Naive thymus-derived CD4-positive, alpha-beta T cell (primary cell): ENCODE measurements at regions not wholly inside any gene's neighbourhood (a gene's known extent, or its start where the extent isn't known, plus 50 kb on each side); places are given as distances from the start of the nearest gene placed in this dataset.
"Not testable (repeated sequence)": the region's sequence is repeated elsewhere in the genome, so short reads cannot be mapped to it uniquely, and the experiment has no call there.

Experiments
- ATAC-seq: fragments of 150-1000 bp; cut with Tn5 transposase; 2 replicates; pipeline ENCODE4 v1.10.0; 2021; ENCODE audit warnings: mild to moderate bottlenecking, moderate library complexity
- CTCF ChIA-PET: fragments of 350-600 bp; sonication (Branson Sonifier 250); formaldehyde crosslinking; loops from one replicate; lab custom pipeline; 2021; ENCODE audit warnings: antibody characterized with exemption; lab: Charles Lee
- POLR2A ChIA-PET: fragments of 350-600 bp; sonication (Branson Sonifier 250); formaldehyde crosslinking; loops from one replicate; lab custom pipeline; 2021; ENCODE audit warnings: antibody characterized with exemption, inconsistent platforms; lab: Charles Lee
- DNase-seq, 9 donors: peaks; one replicate each; pipeline versions ENCODE4 v3.0.0 to v3.0.0-alpha.2; 2020 to 2022; ENCODE audit warnings: mixed read lengths in 1 of 9
- H3K27ac ChIP-seq: one replicate; pipeline ENCODE4 v1.7.0; 2013; ENCODE audit warnings: mild to moderate bottlenecking, low read depth, low read length, moderate library complexity
- H3K27me3 ChIP-seq, 2 donors: one replicate each; pipeline ENCODE4 v1.7.0; 2013; ENCODE audit warnings: low read length in 2 of 2, mild to moderate bottlenecking in 2 of 2, moderate library complexity in 2 of 2; ENCODE audit not compliant: control insufficient read depth in 2 of 2, insufficient read depth in 2 of 2
- H3K36me3 ChIP-seq, 3 experiments: 1 replicate in 2 of 3; 2 replicates in 1 of 3; pipeline ENCODE4 v1.7.0; 2013; ENCODE audit warnings: low read length in 3 of 3, mild to moderate bottlenecking in 3 of 3, moderate library complexity in 1 of 3; ENCODE audit not compliant: insufficient read depth in 3 of 3, control insufficient read depth in 2 of 3
- H3K4me1 ChIP-seq, 2 donors: one replicate each; pipeline ENCODE4 v1.7.0; 2013; ENCODE audit warnings: low read length in 2 of 2, mild to moderate bottlenecking in 2 of 2, moderate library complexity in 1 of 2; ENCODE audit not compliant: control insufficient read depth in 2 of 2, insufficient read depth in 2 of 2
- H3K4me3 ChIP-seq: 2 replicates; pipeline ENCODE4 v1.7.0; 2013; ENCODE audit warnings: mild to moderate bottlenecking, low read length
- H3K9me3 ChIP-seq, 3 experiments: 1 replicate in 2 of 3; 2 replicates in 1 of 3; pipeline ENCODE4 v1.7.0; 2013; ENCODE audit warnings: low read length in 3 of 3; ENCODE audit not compliant: control insufficient read depth in 2 of 3
- H3K27ac Mint-ChIP-seq, 9 donors: one replicate each; pipeline ENCODE4 v1.8.0; 2020 to 2022; ENCODE audit warnings: mixed read lengths in 9 of 9, mild to moderate bottlenecking in 8 of 9, moderate library complexity in 5 of 9, inconsistent platforms in 2 of 9
- H3K27me3 Mint-ChIP-seq, 5 donors: one replicate each; pipeline ENCODE4 v1.8.0; 2021 to 2022; ENCODE audit warnings: mixed read lengths in 5 of 5, mild to moderate bottlenecking in 1 of 5
- H3K36me3 Mint-ChIP-seq, 5 donors: one replicate each; pipeline ENCODE4 v1.8.0; 2020 to 2022; ENCODE audit warnings: mixed read lengths in 5 of 5, mild to moderate bottlenecking in 3 of 5, inconsistent platforms in 1 of 5
- H3K4me1 Mint-ChIP-seq, 7 donors: one replicate each; pipeline ENCODE4 v1.8.0; 2020 to 2022; ENCODE audit warnings: mixed read lengths in 7 of 7, mild to moderate bottlenecking in 3 of 7, inconsistent platforms in 1 of 7
- H3K4me3 Mint-ChIP-seq, 10 donors: one replicate each; pipeline ENCODE4 v1.8.0; 2020 to 2022; ENCODE audit warnings: mild to moderate bottlenecking in 10 of 10, mixed read lengths in 10 of 10, moderate library complexity in 6 of 10, inconsistent platforms in 2 of 10
- H3K9me3 Mint-ChIP-seq, 11 donors: one replicate each; pipeline ENCODE4 v1.8.0; 2020 to 2022; ENCODE audit warnings: mixed read lengths in 11 of 11, mild to moderate bottlenecking in 4 of 11, inconsistent platforms in 1 of 11, moderate library complexity in 1 of 11
- intact Hi-C, 2 donors: fragments of 100-400 bp; cut with micrococcal nuclease; formaldehyde crosslinking; loops; one replicate each; pipeline ENCODE4 v1.15.1; 2023

GRCh38 chr5:2068531-2068930, 185.8 kb upstream of the IRX4 start:
- Mint-ChIP-seq H3K36me3 (no peaks in the 10 kb centered on the region), H3K4me3 (no peak overlapping the region)
- no peak for DNase-seq

GRCh38 chr5:2066373-2066772, 183.6 kb upstream of the IRX4 start:
- no peak overlapping the region for H3K4me3 ChIP-seq
- no peaks in the 10 kb centered on the region for H3K36me3 Mint-ChIP-seq
- no peak overlapping the region for H3K27ac Mint-ChIP-seq
- H3K36me3 ChIP-seq = no peaks in the 10 kb centered on the region
- no peak overlapping the region for H3K27ac ChIP-seq
- DNase-seq (no peak), ATAC-seq (no peak)
- no peaks in the 10 kb centered on the region for H3K4me1 Mint-ChIP-seq
- H3K27me3 ChIP-seq = no peaks in the 10 kb centered on the region
- POLR2A ChIA-PET = no interaction called here
- H3K9me3 Mint-ChIP-seq = peaks cover 0 to 12% (median 2%) of the 10 kb centered on the region in 11 donors
- H3K9me3 ChIP-seq = no peaks in the 10 kb centered on the region
- no peak overlapping the region for H3K4me3 Mint-ChIP-seq
- intact Hi-C loops = no loop called here
- peaks cover 0 to 55% (median 29%) of the 10 kb centered on the region in 5 donors for H3K27me3 Mint-ChIP-seq
- CTCF ChIA-PET = no interaction called here
- H3K4me1 ChIP-seq = no peaks in the 10 kb centered on the region

More at GRCh38 chr5:2068531-2068930, 185.8 kb upstream of the IRX4 start:
- H3K27ac Mint-ChIP-seq = no peak overlapping the region
- intact Hi-C loops = no loop called here
- no peaks in the 10 kb centered on the region for H3K27me3 ChIP-seq
- ChIA-PET CTCF (no interaction called here), POLR2A (no interaction called here)
- no peaks in the 10 kb centered on the region for H3K36me3 ChIP-seq
- H3K4me1 Mint-ChIP-seq = no peaks in the 10 kb centered on the region
- H3K27me3 Mint-ChIP-seq = peaks cover 0 to 42% (median 19%) of the 10 kb centered on the region in 5 donors
- H3K4me1 ChIP-seq = no peaks in the 10 kb centered on the region
- H3K9me3 Mint-ChIP-seq = peaks cover 0 to 9% (median under 1%) of the 10 kb centered on the region in 11 donors
- no peak overlapping the region for H3K27ac ChIP-seq
- ATAC-seq = no peak
- no peaks in the 10 kb centered on the region for H3K9me3 ChIP-seq
- no peak overlapping the region for H3K4me3 ChIP-seq

GRCh38 chr5:2063380-2063779, 180.7 kb upstream of the IRX4 start:
- CTCF ChIA-PET, DNase-seq, H3K4me3 Mint-ChIP-seq, H3K27me3 ChIP-seq, H3K4me1 Mint-ChIP-seq, H3K27ac Mint-ChIP-seq, H3K4me3 ChIP-seq, ATAC-seq, H3K4me1 ChIP-seq, H3K27ac ChIP-seq, H3K9me3 ChIP-seq, POLR2A ChIA-PET, intact Hi-C loops, H3K36me3 Mint-ChIP-seq, H3K36me3 ChIP-seq: not testable (repeated sequence)
- H3K9me3 Mint-ChIP-seq = peaks cover 0 to 12% (median 2%) of the 10 kb centered on the region in 11 donors
- peaks cover 0 to 69% (median 36%) of the 10 kb centered on the region in 5 donors for H3K27me3 Mint-ChIP-seq

- no peaks in the 10 kb centered on the region for H3K36me3 Mint-ChIP-seq
- H3K4me3 Mint-ChIP-seq = no peak overlapping the region
- Histone ChIP-seq H3K27ac (no peak overlapping the region), H3K9me3 (no peaks in the 10 kb centered on the region), H3K4me1 (no peaks in the 10 kb centered on the region), H3K4me3 (no peak overlapping the region), H3K27me3 (no peaks in the 10 kb centered on the region), H3K36me3 (no peaks in the 10 kb centered on the region)
- intact Hi-C loops = no loop called here
- peaks cover 0 to 2% (median 0%) of the 10 kb centered on the region in 11 donors for H3K9me3 Mint-ChIP-seq
- ATAC-seq = no peak
- POLR2A ChIA-PET = no interaction called here
- CTCF ChIA-PET = no interaction called here
- H3K27me3 Mint-ChIP-seq = peaks cover 4 to 49% (median 28%) of the 10 kb centered on the region in 5 donors
- no peaks in the 10 kb centered on the region for H3K4me1 Mint-ChIP-seq
- DNase-seq = no peak
- no peak overlapping the region for H3K27ac Mint-ChIP-seq
Measured at GRCh38 chr5:2052687-2053086, 170.0 kb upstream of the IRX4 start.

GRCh38 chr5:2049876-2050275, 167.2 kb upstream of the IRX4 start:
- ChIA-PET POLR2A (no interaction called here), CTCF (no interaction called here)
- Mint-ChIP-seq H3K9me3 (peaks cover 0 to 16% (median 5%) of the 10 kb centered on the region in 11 donors), H3K27me3 (peaks cover 2 to 47% (median 41%) of the 10 kb centered on the region in 5 donors), H3K27ac (no peak overlapping the region), H3K4me3 (no peak overlapping the region), H3K36me3 (no peaks in the 10 kb centered on the region), H3K4me1 (no peaks in the 10 kb centered on the region)
- intact Hi-C loops = no loop called here
- Histone ChIP-seq H3K9me3 (no peaks in the 10 kb centered on the region), H3K27ac (no peak overlapping the region), H3K4me1 (no peaks in the 10 kb centered on the region), H3K36me3 (no peaks in the 10 kb centered on the region), H3K27me3 (no peaks in the 10 kb centered on the region), H3K4me3 (no peak overlapping the region)
- no peak for ATAC-seq
- no peak for DNase-seq

DNA sequence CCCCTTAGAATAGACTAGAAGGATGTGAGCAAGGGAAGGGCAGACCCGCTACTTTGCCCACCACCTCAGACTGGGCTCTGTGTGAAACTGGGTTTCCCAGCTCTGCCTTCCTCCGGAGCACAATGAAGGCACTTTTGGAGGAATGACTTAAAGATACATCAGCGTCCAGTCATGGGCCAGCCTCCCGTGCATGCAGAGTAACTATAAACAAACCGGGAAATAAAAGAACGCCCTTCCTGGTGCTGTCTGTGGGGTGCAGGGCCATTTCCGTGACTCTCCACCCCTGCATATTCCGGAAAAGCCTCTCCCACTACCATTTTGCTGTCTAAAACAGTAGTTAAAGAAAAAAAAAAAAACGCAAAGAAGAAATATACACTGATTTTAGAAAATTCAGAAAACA, 165.9 kb upstream of the IRX4 start:
- no peak overlapping the region for H3K27ac ChIP-seq
- peaks cover 0 to 16% (median 5%) of the 10 kb centered on the region in 11 donors for H3K9me3 Mint-ChIP-seq
- CTCF ChIA-PET = no interaction called here
- no peak overlapping the region for H3K4me3 ChIP-seq
- peaks cover 2 to 48% (median 43%) of the 10 kb centered on the region in 5 donors for H3K27me3 Mint-ChIP-seq
- H3K27me3 ChIP-seq = no peaks in the 10 kb centered on the region
- no peaks in the 10 kb centered on the region for H3K9me3 ChIP-seq
- no peaks in the 10 kb centered on the region for H3K4me1 Mint-ChIP-seq
- DNase-seq (no peak), ATAC-seq (no peak)
- H3K36me3 Mint-ChIP-seq = no peaks in the 10 kb centered on the region
- H3K27ac Mint-ChIP-seq = no peak overlapping the region
- H3K4me1 ChIP-seq = no peaks in the 10 kb centered on the region
- POLR2A ChIA-PET = no interaction called here
- H3K36me3 ChIP-seq = no peaks in the 10 kb centered on the region
- H3K4me3 Mint-ChIP-seq = no peak overlapping the region
- intact Hi-C loops = no loop called here

GRCh38 chr5:2047341-2047927, 164.7 kb upstream of the IRX4 start:
- no peaks in the 10 kb centered on the region for H3K36me3 ChIP-seq
- H3K27me3 Mint-ChIP-seq = peaks cover 2 to 54% (median 43%) of the 10 kb centered on the region in 5 donors
- H3K9me3 Mint-ChIP-seq = peaks cover 0 to 16% (median 5%) of the 10 kb centered on the region in 11 donors
- no peaks in the 10 kb centered on the region for H3K4me1 Mint-ChIP-seq
- no peak overlapping the region for H3K4me3 Mint-ChIP-seq
- ATAC-seq (no peak), DNase-seq (no peak)
- no peak overlapping the region for H3K27ac ChIP-seq
- H3K4me3 ChIP-seq = no peak overlapping the region
- H3K27me3 ChIP-seq = no peaks in the 10 kb centered on the region
- intact Hi-C loops = no loop called here
- no peaks in the 10 kb centered on the region for H3K9me3 ChIP-seq
- H3K4me1 ChIP-seq = no peaks in the 10 kb centered on the region
- H3K27ac Mint-ChIP-seq = no peak overlapping the region
- no peaks in the 10 kb centered on the region for H3K36me3 Mint-ChIP-seq
- POLR2A ChIA-PET = no interaction called here
- CTCF ChIA-PET = no interaction called here
